ENCODE measurements at regions not wholly inside any gene's neighbourhood (a gene's known extent, or its start where the extent isn't known, plus 50 kb on each side); places are given as distances from the start of the nearest gene placed in this dataset.

DNA sequence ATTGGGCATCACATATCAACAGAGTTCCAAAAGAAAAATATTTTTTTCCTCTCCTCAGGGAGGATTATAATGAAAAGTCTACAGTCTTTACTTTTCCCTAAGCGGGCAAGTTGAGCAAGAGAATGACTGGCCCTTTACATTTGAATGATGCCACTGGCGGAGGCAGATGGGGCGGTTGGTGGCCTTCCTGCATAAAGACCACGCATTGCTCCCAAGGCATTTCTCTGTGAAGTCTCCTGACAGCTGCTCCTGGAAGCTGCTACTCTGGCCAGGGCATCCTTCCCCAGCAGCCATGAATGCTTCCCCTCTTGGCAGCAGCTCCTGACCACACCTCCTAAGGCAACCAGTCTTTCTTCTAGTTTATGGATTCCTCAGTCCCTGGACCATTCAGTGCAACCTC lies 161.1 kb upstream of the RRP15 start:
- no peak overlapping the region for H3K27ac ChIP-seq (ENCODE audit: low read depth, low read length, severe bottlenecking)
- H3K36me3 ChIP-seq (ENCODE audit: control insufficient read depth, insufficient read depth, low read length) = no peaks in the 10 kb centered on the region
- no peaks in the 10 kb centered on the region for H3K9me3 ChIP-seq (ENCODE audit: control insufficient read depth, low read length)
- 32 to 43% methylated on average over 3 to 4 of the region's 4 CpGs for WGBS, 2 experiments (ENCODE audit: insufficient coverage in 2 of 2)
- no peaks in the 10 kb centered on the region for H3K4me1 ChIP-seq (ENCODE audit: control insufficient read depth, insufficient read depth, low read length, poor library complexity, severe bottlenecking)
- H3K4me3 ChIP-seq (ENCODE audit: extremely low read depth, insufficient read depth, low read length, poor library complexity, severe bottlenecking) = no peak overlapping the region

DNA sequence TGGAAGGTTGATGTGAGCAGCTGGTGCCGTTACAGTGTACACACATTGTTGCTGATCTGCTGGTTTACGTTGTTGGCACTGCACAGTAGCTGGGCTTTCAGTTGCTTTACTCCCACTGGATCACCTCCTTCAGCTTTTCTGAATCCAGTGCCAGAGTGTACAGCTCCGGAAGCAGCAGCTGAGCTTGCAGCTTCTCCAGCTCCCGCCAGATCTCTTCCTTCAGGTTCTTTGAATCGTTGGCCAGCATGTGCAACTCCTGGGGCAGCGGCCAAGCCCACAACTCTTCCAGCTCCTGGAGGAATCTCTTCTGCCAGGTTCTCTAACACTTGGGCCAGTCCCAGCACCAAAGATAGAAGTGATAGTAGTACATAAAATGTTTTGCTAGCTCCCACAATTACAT lies 149.7 kb upstream of the RRP15 start:
- no peaks in the 10 kb centered on the region for H3K36me3 ChIP-seq (ENCODE audit: control insufficient read depth, insufficient read depth, low read length)
- H3K27ac ChIP-seq (ENCODE audit: low read depth, low read length, severe bottlenecking) = no peak overlapping the region
- 85 to 93% methylated on average over 5 to 6 of the region's 6 CpGs for WGBS, 2 experiments (ENCODE audit: insufficient coverage in 2 of 2)
- H3K9me3 ChIP-seq (ENCODE audit: control insufficient read depth, low read length) = no peaks in the 10 kb centered on the region
- no peaks in the 10 kb centered on the region for H3K4me1 ChIP-seq (ENCODE audit: control insufficient read depth, insufficient read depth, low read length, poor library complexity, severe bottlenecking)
- no peak overlapping the region for H3K4me3 ChIP-seq (ENCODE audit: extremely low read depth, insufficient read depth, low read length, poor library complexity, severe bottlenecking)

DNA sequence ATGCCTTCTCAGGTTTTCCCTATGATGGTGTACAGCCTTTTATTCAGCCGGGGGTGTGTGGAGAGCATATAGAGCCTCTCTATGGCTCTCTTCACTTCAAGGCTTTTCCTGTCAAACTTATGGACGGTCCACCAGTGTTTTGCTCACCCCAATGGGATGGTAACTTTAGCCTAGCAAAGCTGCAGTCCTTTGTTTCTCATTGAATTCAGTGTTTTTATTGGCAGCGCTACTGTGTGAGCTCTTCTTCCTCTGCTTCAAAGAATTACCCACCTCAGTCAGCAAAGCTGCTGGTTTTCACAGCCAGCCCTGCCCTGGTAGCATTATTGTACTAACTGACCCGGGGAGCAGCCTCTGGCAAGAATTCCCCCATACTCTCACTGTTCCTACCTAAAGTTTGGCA lies 145.3 kb upstream of the RRP15 start:
- Histone ChIP-seq H3K36me3 (ENCODE audit: control insufficient read depth, insufficient read depth, low read length) (no peaks in the 10 kb centered on the region), H3K4me3 (ENCODE audit: extremely low read depth, insufficient read depth, low read length, poor library complexity, severe bottlenecking) (no peak overlapping the region), H3K9me3 (ENCODE audit: control insufficient read depth, low read length) (no peaks in the 10 kb centered on the region), H3K4me1 (ENCODE audit: control insufficient read depth, insufficient read depth, low read length, poor library complexity, severe bottlenecking) (no peaks in the 10 kb centered on the region), H3K27ac (ENCODE audit: low read depth, low read length, severe bottlenecking) (no peak overlapping the region)
- 83 to 100% methylated on average over 3 of the region's 4 CpGs for WGBS, 2 experiments (ENCODE audit: insufficient coverage in 2 of 2)

DNA sequence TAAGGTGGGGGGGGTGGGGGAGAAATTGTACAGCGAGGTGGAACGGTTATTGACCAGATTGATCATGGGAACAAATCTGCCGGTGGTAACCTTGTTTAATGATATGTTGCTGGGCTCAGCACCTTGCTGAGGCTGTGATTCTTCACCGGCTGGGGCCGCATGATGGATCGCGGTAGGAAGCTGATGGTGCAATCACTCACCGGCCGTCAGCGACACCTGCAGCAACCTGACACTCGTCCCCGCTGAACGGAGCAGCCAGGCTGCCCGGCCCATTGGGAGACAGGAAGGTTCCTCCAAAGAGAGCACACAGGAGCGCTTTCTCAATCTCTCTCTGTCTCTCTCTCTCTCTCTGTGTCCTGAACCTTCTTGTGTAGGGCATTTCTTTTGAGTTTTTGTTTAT lies 128.5 kb upstream of the RRP15 start:
- 7 to 11% methylated on average over 13 to 14 of the region's 15 CpGs for WGBS, 2 experiments (ENCODE audit: insufficient coverage in 2 of 2)
- Histone ChIP-seq H3K36me3 (ENCODE audit: control insufficient read depth, insufficient read depth, low read length) (no peaks in the 10 kb centered on the region), H3K4me3 (ENCODE audit: extremely low read depth, insufficient read depth, low read length, poor library complexity, severe bottlenecking) (no peak overlapping the region), H3K9me3 (ENCODE audit: control insufficient read depth, low read length) (no peaks in the 10 kb centered on the region), H3K27ac (ENCODE audit: low read depth, low read length, severe bottlenecking) (no peak overlapping the region), H3K4me1 (ENCODE audit: control insufficient read depth, insufficient read depth, low read length, poor library complexity, severe bottlenecking) (no peaks in the 10 kb centered on the region)

DNA sequence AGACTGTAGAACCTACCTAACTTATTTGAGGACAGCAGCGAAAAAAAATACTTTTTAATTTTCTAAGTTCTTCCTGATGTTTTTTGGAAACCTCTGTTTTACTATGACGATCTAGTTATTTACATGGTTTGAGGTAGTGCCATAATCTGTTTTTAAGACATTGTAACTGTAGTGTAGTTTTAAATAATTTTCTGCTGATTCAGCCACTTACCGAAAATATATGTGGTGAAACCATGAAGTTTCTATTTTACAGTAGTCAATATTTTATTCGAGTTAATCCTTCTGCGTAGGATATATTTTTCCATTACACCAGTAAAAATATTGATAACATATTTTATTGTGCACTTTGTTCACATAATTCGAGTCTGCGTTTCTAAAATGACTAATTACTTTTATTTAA lies 121.7 kb upstream of the RRP15 start:
- Histone ChIP-seq H3K36me3 (ENCODE audit: control insufficient read depth, insufficient read depth, low read length) (no peaks in the 10 kb centered on the region), H3K27ac (ENCODE audit: low read depth, low read length, severe bottlenecking) (no peak overlapping the region), H3K4me1 (ENCODE audit: control insufficient read depth, insufficient read depth, low read length, poor library complexity, severe bottlenecking) (no peaks in the 10 kb centered on the region), H3K4me3 (ENCODE audit: extremely low read depth, insufficient read depth, low read length, poor library complexity, severe bottlenecking) (no peak overlapping the region), H3K9me3 (ENCODE audit: control insufficient read depth, low read length) (no peaks in the 10 kb centered on the region)
- WGBS, 2 experiments (ENCODE audit: insufficient coverage in 2 of 2) = 100% methylated on average over 1 of the region's 7 CpGs; no CpG with 5 or more reads in 1 of the 2 experiments

DNA sequence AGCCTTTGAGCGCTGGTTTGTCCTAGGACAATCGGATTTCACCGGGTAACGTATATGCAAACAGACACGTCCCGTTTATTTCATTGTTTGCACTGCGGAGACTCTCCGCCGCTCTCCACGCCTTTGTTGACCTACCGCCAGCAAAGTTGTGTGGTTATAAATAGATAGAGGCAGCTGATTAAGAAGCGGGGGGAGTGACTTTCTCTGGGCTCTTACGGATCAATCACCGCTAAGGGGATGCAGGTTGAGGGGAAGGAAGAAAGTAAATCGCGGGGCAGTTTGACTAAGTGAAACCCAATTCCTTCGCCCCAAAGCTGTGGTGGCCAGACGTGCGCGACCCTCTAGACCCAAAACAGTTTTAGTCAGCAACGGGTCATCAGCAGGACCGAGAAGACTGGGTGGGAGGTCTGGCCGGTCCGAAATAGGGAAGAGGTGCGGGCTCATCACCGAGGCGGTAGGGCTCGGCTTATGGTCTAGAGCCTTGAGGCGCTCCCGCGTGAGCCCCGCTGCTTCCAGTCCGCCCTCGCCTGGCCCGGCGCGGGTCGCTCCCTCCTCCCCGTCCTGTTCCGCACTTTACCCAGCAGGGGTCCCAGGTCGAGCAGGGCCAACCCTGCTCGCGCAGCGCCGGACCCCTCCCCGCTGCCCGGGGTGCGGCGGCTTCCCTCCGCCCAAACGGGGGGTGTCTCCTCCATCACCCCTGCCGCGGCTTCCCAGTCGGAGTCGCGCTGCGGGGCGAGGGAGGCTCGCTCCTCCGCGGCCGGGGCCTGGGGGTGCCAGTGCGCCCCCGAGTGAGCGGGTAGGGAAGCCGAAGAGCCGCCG lies 120.8 kb upstream of the RRP15 start:
- H3K36me3 ChIP-seq (ENCODE audit: control insufficient read depth, insufficient read depth, low read length) = no peaks in the 10 kb centered on the region
- no peaks in the 10 kb centered on the region for H3K9me3 ChIP-seq (ENCODE audit: control insufficient read depth, low read length)
- H3K4me3 ChIP-seq (ENCODE audit: extremely low read depth, insufficient read depth, low read length, poor library complexity, severe bottlenecking) = peak overlapping the region; percentile 54
- no peaks in the 10 kb centered on the region for H3K4me1 ChIP-seq (ENCODE audit: control insufficient read depth, insufficient read depth, low read length, poor library complexity, severe bottlenecking)
- 0% methylated on average over 45 to 53 of the region's 68 CpGs for WGBS, 2 experiments (ENCODE audit: insufficient coverage in 2 of 2)
- H3K27ac ChIP-seq (ENCODE audit: low read depth, low read length, severe bottlenecking) = no peak overlapping the region

DNA sequence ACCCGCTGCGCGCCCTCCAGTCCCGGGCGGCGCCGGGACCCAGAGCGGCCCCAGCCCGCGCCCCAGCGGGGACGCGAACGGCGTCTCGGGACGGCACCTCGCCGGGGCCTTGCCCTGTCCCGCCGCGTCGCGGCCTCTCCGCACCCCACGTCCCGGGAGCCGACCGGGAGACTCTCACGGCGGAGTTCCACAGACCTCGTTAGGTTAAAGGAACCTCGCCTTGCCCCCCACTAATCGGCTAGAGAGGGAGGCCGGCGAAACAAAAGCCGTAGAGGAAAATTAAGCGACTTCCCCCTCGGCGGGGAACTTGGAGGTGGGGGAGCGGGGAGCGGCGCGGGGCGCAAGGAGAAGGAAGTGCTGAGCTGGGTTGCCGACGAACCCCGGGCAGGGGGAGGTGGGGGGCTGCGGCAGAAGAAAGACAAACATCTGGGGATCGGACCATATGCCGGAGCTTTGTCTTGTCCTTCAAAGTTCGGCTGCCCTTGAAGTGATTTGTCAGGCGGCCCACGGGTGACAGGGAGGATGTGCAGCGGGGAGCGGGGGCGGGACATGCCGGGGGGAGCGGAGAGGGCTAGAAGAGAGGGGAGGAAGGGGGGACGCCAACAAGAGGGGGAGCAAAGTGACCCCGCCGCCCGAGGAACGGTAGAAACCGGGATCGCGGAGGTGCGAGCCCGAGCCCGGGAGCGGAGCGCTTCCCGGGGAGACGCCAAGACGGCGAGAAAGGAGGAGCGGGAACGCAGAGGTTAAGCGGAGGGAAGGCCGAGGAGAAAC lies 120.0 kb upstream of the RRP15 start:
- H3K4me1 ChIP-seq (ENCODE audit: control insufficient read depth, insufficient read depth, low read length, poor library complexity, severe bottlenecking) = no peaks in the 10 kb centered on the region
- H3K4me3 ChIP-seq (ENCODE audit: extremely low read depth, insufficient read depth, low read length, poor library complexity, severe bottlenecking) = peak overlapping the region; percentile 54
- 0% methylated on average over 54 to 64 of the region's 80 CpGs for WGBS, 2 experiments (ENCODE audit: insufficient coverage in 2 of 2)
- H3K9me3 ChIP-seq (ENCODE audit: control insufficient read depth, low read length) = no peaks in the 10 kb centered on the region
- H3K27ac ChIP-seq (ENCODE audit: low read depth, low read length, severe bottlenecking) = no peak overlapping the region
- H3K36me3 ChIP-seq (ENCODE audit: control insufficient read depth, insufficient read depth, low read length) = no peaks in the 10 kb centered on the region

DNA sequence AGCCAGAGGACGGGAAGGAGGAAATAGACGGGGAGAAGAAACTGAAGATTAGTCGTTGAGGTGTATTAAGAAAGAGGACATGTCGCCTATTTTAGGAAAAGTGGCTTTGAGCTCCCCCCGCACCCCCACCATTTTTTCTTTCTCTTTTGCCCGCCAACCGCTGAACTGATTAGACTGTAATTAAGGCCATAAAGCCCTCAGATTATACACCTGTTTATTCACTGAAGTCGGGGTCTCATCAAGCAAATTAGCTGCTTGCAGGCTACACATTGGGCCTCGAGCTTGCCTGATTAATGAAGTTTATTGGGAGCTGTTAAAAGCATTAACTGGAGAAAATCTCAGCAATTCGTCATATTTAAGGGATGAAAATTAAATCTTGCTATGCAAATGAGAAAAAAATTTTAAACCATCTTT lies 119.4 kb upstream of the RRP15 start:
- Histone ChIP-seq H3K36me3 (ENCODE audit: control insufficient read depth, insufficient read depth, low read length) (no peaks in the 10 kb centered on the region), H3K4me3 (ENCODE audit: extremely low read depth, insufficient read depth, low read length, poor library complexity, severe bottlenecking) (peak overlapping the region; percentile 54), H3K4me1 (ENCODE audit: control insufficient read depth, insufficient read depth, low read length, poor library complexity, severe bottlenecking) (no peaks in the 10 kb centered on the region), H3K9me3 (ENCODE audit: control insufficient read depth, low read length) (no peaks in the 10 kb centered on the region), H3K27ac (ENCODE audit: low read depth, low read length, severe bottlenecking) (no peak overlapping the region)
- 0 to 7% methylated on average over 3 to 6 of the region's 10 CpGs for WGBS, 2 experiments (ENCODE audit: insufficient coverage in 2 of 2)

DNA sequence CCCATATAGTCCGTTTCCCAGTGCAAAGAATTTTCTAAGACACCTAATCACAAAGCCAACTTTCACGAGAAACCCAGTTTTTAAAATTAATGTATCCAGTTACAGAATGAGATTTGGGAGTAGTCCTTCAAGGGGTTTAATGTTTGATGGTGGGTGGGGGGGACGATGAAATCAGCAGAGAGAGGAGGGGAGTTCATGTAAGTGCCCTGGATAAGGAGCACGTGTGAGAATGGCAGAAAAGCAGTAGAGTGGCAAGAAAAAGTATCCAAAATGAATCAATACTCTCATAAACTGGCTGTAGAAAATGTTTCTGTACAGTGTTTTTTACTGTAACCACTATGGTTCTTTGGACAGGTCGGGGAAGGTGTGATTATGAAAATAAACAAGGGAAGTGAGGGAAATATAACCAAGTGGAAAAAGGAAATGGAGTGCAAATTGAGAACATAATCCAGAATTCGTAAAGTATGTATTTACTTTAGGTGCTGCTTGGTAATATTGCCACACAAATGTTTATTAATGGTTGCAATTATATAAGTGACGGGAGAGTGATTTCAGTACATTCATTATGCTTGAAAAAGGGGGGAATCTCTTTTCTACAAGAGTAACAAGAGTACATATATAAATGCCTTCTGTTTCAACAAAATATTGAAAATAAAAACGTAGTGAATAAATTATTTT lies 118.7 kb upstream of the RRP15 start:
- H3K9me3 ChIP-seq (ENCODE audit: control insufficient read depth, low read length) = no peaks in the 10 kb centered on the region
- 38 to 46% methylated on average over 1 to 2 of the region's 8 CpGs for WGBS, 2 experiments (ENCODE audit: insufficient coverage in 2 of 2)
- no peaks in the 10 kb centered on the region for H3K4me1 ChIP-seq (ENCODE audit: control insufficient read depth, insufficient read depth, low read length, poor library complexity, severe bottlenecking)
- no peaks in the 10 kb centered on the region for H3K36me3 ChIP-seq (ENCODE audit: control insufficient read depth, insufficient read depth, low read length)
- no peak overlapping the region for H3K4me3 ChIP-seq (ENCODE audit: extremely low read depth, insufficient read depth, low read length, poor library complexity, severe bottlenecking)
- H3K27ac ChIP-seq (ENCODE audit: low read depth, low read length, severe bottlenecking) = no peak overlapping the region

DNA sequence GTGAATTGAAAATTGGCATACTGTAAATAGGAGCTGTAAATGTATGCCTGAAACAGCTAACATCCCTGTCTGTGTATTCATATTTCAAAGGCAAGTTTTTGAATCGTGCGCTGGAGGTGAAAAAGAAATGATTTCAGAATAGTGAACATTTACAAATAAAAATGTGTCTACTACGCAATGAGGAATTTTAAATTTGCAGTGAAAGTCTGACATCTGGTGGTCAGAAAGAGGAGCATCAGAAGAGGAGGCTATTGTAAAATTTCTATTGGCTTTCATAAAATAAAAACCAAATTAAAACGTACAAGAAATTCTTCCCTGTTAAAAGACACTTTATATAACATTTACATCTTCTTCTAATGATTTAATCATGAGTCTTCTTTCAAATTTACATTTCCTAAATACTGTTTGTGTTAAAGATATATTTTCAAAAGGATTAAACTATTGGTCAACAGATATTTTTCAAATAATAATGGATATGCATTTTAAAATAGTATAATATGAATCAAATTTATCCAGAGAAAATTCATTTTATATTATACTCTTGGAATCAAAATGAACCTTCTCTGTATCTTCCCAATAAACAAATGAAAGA lies 113.7 kb upstream of the RRP15 start:
- no peaks in the 10 kb centered on the region for H3K36me3 ChIP-seq (ENCODE audit: control insufficient read depth, insufficient read depth, low read length)
- no CpG with 5 or more reads among the region's 4 CpGs for WGBS, 2 experiments (ENCODE audit: insufficient coverage in 2 of 2)
- no peak overlapping the region for H3K27ac ChIP-seq (ENCODE audit: low read depth, low read length, severe bottlenecking)
- H3K4me1 ChIP-seq (ENCODE audit: control insufficient read depth, insufficient read depth, low read length, poor library complexity, severe bottlenecking) = no peaks in the 10 kb centered on the region
- no peak overlapping the region for H3K4me3 ChIP-seq (ENCODE audit: extremely low read depth, insufficient read depth, low read length, poor library complexity, severe bottlenecking)
- H3K9me3 ChIP-seq (ENCODE audit: control insufficient read depth, low read length) = no peaks in the 10 kb centered on the region
